HG03025 (cell line): ENCODE measurements at regions not wholly inside any gene's neighbourhood (a gene's known extent, or its start where the extent isn't known, plus 50 kb on each side); places are given as distances from the start of the nearest gene placed in this dataset.
A peak's percentile ranks its signal among the peaks of the same experiment; 100 is the strongest.

Experiments used
- ATAC-seq: cut with Tn5 transposase; IDR thresholded peaks from one replicate; pipeline ENCODE4 v1.9.1; 2021; ENCODE audit warnings: mild to moderate bottlenecking, moderate library complexity; ENCODE audit not compliant: unreplicated experiment, low FRiP score

GRCh38 chr10:3494131-3494837, 290.7 kb downstream of the KLF6 start:
- ATAC-seq, result no peak

GRCh38 chr10:3493621-3494020, 291.4 kb downstream of the KLF6 start:
- no peak for ATAC-seq

DNA sequence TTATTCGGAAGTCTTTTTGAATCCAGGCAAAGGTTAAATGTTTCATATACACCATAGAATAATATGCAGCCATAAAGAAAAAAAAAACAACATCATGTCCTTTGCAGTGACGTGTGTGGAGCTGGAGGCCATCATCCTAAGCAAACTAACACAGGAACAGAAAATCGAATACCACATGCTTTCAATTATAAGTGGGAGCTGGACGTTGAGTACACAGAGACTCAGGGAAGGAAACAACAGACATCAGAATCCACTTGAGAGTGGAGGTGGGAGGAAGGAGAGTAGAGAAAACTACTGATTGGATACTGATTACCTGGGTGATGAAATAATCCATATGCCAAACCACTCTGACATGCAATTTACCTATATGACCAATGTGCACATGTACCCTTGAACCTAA, 293.4 kb downstream of the KLF6 start:
- ATAC-seq, result no peak

DNA sequence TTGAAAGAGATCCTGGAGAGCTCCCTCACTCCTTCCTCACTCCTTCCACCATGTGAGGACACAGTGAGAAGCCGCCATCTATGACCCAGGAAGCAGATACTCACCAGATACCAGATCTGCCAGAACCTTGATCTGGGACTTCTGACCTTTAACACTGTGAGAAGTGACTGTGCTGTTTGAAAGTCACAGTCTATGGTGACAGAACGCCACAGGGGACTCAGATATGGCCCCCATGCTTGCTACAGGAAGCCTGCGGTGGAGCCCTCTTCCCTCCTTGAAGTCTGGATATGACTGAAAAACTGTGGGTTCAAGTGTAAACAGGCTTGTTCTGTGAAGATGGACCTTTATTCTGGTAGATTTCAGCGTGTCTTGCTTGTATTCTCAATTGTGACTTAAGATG, 297.8 kb downstream of the KLF6 start:
- ATAC-seq, result no peak

- no peak for ATAC-seq
Measured at GRCh38 chr10:3486346-3487065, 298.5 kb downstream of the KLF6 start.

DNA sequence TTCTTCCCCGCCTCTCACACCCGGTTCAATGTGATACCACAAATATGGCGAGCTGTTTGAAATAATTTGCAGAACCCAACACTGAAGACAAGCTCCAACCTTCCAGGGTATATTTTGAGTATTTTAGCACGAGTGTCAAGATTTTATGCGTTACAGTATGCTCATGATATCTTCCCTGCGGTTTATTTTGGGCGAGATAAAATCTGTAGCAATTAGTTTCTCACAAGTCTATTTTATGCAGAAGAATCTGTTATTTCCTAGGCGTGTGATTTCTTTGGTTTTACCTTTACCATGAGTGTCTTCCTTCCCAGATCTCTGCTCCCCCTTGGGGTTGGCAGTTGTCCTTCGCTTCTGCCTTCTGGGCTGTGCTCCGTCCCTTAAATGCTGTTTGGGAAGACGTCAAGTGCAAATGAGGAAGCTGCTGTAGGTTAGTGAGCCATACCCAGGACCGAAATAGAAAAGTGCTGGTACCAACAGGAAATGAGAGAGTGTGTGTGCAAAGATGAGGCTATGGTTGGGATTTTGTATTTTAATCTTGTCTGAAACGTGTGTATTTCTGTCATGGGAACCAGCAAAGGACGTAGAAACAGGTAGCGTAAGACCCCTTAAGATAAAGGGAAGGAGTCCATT, 299.8 kb downstream of the KLF6 start:
- ATAC-seq, result peak; percentile 2

GRCh38 chr10:3484306-3485056, 300.5 kb downstream of the KLF6 start:
- peak; percentile 73 for ATAC-seq

DNA sequence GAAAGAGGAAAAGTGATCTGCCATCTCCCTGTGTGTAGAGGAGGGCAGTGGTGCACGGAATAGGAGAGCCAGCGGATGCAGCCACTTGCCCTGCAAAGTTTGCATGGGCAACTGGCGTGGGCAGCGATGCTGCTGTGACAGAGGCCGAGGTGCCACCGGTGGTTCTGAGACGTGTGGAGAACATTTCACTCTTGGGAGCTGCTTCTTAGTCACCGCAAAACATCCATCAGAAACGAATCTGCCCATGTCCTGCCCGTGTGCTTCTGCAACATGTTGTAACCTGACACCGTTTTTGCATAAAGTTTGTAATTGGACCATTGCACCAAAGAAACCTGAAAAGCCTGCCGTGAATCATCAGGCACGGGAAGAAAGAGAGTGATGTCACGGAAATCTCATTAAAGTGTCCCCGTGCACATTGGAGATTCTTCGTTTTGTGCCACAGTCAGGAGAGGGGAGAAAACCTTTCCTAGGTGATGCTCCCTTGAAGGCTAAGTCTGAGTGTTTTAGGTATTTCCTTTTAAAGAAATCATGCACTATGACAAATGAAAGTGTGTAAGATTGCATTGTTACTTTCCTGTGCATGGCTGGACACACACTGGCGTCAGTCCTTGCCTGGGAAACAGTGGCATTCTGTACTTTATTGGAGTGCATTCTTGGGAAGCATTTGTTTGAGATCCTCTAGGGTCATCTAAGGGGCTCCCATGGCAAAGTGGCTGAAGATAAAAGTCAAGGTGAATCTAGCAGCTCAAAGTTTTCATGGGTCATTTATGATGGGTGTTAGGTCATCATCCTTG, 302.6 kb downstream of the KLF6 start:
- peak; percentile 30 for ATAC-seq

DNA sequence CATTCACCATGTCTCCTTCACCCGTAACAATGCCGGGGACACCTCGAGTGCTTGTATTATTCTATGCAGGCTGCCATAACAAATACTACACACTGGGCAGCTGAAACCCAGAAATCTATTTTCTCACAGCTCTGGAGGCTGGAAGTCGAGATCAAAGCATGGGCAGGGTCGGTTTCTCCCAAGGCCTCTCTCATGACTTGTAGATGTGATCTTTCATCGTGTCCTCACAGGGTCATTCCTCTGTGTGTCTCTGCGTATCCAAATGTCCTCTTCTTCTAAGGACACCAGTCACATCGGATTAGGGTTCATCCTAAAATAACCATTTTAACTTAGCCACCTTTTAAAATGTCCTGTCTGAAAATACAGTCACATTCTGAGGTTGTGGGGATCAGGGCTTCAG, 303.5 kb downstream of the KLF6 start:
- ATAC-seq, result no peak

DNA sequence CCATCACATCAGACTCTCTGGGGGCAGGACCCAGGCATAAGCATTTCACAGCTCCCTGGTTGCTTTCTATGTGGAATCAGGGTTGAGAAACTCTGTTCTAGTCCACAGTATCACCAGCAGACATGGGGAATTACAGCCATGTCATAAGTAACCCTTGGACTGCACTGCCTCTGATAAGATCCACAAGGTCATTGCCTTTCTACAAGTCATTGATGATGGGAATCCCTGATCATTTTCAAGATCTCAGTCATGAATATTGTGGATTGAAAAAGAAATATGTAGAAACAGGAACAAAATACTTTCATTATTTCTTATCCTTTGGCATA, 304.1 kb downstream of the KLF6 start:
- no peak for ATAC-seq

DNA sequence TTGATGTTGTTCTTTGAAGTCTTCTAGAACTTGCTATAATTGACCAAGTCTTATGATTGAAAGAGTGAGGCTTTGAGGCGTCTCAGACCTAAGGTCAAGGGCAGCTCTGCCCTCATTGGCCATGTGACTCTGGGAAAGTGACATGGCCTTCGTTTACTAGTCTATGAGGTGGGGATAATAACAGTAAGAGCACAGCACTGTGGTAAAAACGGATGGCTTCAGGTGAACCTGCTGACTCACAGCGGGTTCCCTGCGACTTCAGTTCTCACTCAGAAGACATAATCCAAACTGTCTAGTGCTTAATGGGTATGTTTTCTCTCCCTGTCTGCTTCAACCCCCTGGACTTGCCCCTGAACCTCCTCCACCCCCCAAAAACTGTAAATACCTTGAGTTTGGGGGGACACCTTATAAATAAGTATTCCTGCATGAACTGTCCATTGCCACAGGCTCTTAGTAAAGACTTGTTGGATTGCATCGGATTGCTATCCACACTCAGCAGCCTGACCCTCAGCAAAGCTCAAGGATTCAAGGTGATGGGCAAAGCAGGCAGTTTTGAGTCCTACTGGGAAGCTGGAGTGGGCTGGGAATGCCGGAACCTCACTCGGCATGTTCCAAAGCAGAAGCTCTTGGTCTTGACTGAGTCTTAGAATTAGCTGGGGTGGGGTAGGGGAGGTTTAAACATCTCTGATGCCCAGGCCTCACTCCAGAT, 304.6 kb downstream of the KLF6 start:
- ATAC-seq, result no peak

DNA sequence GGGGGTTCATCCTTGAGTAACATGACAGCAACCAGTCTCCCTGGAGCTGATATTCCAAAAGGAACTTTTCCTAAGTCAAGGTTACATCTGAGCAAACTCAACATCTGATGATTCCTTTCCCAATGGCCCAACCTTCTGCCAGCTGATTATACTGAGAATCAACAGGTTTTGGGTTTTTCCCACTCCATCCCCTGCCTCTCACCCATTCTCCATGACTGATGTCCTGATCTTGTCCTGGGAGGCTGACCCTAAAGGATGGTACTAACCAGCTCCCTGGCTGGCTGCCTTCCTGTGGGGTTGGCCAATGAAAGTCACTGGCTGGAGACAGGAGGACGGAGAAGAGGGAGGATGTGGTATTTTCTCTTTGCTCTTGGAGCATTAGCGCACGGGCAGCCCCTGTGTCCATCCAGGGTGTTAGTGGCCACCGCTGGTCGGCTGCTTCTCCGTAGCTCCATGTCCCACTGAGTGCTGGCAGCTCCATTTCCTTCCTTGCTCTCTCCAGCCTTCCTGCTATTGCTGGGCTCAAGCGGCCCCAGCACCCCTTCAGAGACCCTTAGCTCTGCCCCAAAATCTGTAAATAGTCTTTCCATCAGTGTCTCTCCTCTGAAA, 306.2 kb upstream of the PITRM1 start:
- no peak for ATAC-seq

DNA sequence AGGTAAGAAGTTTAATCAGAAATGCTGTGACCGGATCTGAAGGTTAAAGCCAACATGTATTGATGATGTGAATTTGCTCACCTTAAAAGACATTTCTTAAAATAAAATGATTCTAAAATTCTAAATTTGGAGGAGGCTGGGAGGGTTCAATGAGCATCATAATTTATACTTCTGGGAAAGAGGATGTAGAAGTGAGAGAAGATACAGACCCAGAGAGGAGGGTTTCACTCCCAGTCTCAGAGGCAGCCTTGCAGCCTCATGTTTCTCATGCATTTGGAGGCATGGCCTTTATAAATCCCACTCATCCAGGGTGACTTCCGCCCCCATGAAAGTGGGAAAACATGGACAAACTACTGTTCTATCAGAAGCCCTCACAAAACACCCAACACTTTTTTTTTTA, 305.6 kb upstream of the PITRM1 start:
- peak; percentile 81 for ATAC-seq

DNA sequence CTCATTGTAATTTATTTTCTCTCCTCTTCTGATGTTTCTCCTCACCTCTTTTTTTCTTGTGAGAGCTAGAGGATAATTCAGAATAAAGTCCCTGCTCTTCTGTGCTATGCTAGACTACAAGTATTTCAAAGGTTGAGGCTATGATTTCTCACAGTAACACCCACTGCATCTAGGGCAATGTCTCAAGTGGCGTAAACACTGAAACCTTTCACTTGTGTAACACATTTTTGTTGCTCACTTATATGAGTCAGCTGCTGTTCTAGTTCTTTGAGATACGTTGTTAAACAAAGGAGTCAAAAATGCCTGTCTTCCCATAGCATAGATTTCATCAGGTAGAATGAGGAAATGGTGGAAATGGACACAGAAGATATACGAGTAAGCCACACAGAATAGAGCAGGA, 305.1 kb upstream of the PITRM1 start:
- peak; percentile 59 for ATAC-seq

DNA sequence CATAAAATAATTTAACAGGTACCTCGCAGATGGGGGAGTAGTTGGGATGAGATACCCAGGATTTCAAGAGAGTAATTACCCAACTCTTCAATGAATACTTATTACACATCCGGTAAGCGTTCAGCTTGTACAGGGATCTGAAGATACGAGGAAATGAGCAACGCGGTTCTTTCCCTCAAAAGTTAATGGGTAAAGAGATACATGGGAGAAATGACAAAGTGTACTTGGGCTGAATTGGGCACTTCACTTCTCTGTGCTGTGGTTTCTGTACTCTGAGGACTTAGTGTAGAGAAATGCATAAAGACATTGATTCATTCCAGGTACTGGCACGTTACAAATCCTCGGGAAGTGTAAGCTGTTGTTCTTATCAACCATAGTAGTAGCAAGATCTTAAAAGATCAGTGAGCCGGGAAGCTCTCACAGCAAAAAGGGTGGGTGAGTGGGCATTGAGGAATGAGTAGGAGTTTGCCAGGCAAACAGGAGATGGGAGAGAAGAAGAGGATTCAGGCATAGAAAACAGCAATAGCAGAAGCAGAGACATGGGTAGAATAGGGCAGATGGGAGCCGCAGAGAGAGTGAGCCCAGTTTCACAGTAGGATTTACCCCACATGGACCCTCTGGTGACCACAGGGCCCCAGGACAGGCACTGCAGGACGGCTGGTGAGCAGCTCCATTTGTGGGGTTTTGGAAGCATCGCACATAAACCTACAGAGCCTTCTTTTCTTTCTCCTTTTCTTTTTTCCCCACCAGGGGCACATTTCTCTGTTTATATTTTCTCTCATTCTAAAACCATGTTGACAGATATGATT, 304.3 kb upstream of the PITRM1 start:
- ATAC-seq, result no peak

DNA sequence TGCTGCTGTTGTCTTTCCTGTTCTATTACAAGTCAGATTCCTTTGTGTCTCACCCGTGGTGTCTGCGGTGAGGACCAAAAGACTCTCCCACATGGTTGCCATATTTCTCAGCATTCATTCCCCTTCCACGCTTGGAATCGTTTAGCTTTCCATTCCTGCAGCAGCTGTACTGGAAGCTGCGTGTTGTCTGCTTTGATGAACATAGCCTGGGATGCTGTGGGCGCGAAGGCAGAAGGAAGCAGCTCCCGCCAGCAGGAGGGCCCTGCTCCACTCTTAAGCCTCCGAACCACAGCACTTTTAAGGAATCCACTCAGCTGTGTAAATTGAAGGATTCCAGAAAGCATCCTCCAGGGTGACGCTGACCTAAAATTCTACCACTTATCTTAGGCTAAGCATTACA, 303.6 kb upstream of the PITRM1 start:
- no peak for ATAC-seq

- ATAC-seq, result no peak
Measured at GRCh38 chr10:3475367-3475766, 302.8 kb upstream of the PITRM1 start.

DNA sequence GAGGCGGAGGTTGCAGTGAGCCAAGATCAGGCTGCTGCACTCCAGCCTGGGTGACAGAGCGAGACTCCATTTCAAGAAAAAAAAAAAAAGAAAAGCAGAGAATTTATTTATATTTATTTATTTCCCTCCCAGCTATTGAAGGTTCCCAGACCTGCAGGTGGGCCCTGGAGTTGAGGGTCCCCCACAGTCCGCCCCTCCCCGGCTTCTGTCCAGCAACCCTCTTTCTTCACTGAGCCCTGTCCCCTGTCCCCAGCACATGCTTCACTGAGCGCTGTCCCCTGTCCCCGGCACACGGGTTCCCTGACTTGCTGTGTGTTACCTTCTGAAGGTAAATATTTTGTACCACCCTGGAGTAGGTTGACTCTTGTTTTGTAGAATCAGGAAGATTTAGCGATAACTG, 301.7 kb upstream of the PITRM1 start:
- no peak for ATAC-seq

- no peak for ATAC-seq
Measured at GRCh38 chr10:3473271-3473670, 300.7 kb upstream of the PITRM1 start.
